ENCODE measurements at regions not wholly inside any gene's neighbourhood (a gene's known extent, or its start where the extent isn't known, plus 50 kb on each side); places are given as distances from the start of the nearest gene placed in this dataset.
A peak's percentile ranks its signal among the peaks of the same experiment; 100 is the strongest.
"Not testable (repeated sequence)": the region's sequence is repeated elsewhere in the genome, so short reads cannot be mapped to it uniquely, and the experiment has no call there.

DNA sequence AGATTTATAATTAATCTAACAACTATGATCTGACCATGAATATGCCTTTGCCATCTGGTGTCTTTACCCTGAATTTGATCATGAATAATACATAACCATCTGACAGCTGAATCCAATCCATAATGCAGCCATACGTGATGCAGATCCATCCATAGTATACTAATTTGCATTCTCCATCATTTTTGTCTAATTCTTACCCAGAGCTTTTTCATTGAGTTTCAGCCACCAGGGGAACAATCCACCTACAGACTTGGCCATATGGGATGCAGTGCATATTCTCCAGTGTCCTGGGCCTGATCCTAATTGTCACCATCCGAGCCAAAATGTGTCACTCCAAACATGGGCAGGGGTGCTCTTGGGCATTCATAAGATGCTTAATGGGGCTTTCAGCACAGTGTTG, 227.2 kb upstream of the CRIM1 start:
- no peak overlapping the region for H3K27ac Mint-ChIP-seq (ENCODE audit: unreplicated experiment)
- H3K27me3 Mint-ChIP-seq (ENCODE audit: low read depth): peaks cover 10% of the 10 kb centered on the region
- TF ChIP-seq, protein P1, sequence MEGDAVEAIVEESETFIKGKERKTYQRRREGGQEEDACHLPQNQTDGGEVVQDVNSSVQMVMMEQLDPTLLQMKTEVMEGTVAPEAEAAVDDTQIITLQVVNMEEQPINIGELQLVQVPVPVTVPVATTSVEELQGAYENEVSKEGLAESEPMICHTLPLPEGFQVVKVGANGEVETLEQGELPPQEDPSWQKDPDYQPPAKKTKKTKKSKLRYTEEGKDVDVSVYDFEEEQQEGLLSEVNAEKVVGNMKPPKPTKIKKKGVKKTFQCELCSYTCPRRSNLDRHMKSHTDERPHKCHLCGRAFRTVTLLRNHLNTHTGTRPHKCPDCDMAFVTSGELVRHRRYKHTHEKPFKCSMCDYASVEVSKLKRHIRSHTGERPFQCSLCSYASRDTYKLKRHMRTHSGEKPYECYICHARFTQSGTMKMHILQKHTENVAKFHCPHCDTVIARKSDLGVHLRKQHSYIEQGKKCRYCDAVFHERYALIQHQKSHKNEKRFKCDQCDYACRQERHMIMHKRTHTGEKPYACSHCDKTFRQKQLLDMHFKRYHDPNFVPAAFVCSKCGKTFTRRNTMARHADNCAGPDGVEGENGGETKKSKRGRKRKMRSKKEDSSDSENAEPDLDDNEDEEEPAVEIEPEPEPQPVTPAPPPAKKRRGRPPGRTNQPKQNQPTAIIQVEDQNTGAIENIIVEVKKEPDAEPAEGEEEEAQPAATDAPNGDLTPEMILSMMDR (IDR thresholded peaks at IDR 0.05): no peak

DNA sequence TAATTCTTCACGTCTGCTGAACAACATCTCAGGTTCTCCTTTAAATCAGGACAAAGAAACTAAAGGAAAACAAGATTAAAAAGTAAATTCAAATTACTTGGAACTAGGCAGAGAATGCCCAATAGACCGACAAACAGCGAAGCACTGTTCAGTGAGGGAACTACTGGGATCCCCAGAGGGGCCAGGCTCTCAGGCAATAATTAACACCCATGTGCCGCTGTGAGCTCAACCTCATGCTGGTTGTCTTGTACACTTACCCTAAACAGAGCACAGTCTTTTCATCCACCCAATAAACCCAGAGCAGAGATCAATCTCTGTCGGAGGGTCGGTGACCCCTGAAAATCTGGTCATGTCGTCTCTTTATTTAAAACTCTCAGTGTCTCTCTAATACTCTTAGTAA, 229.9 kb upstream of the CRIM1 start:
- no peaks in the 10 kb centered on the region for H3K4me1 Mint-ChIP-seq (ENCODE audit: low read depth)
- H3K27me3 Mint-ChIP-seq (ENCODE audit: low read depth): peaks cover 10% of the 10 kb centered on the region
- H3K4me3 Mint-ChIP-seq (ENCODE audit: unreplicated experiment): no peak overlapping the region
- TF ChIP-seq, protein P1 (IDR thresholded peaks at IDR 0.05): no peak
- no peak overlapping the region for H3K27ac Mint-ChIP-seq (ENCODE audit: unreplicated experiment)
- H3K36me3 Mint-ChIP-seq (ENCODE audit: low read depth): no peaks in the 10 kb centered on the region
- no peak for DNase-seq (ENCODE audit: low spot score)
- peaks cover 10% of the 10 kb centered on the region for H3K9me3 Mint-ChIP-seq (ENCODE audit: low read depth)

More for the DNA sequence above, 227.2 kb upstream of the CRIM1 start:
- Mint-ChIP-seq H3K4me1 (ENCODE audit: low read depth) (no peaks in the 10 kb centered on the region), H3K36me3 (ENCODE audit: low read depth) (no peaks in the 10 kb centered on the region), H3K9me3 (ENCODE audit: low read depth) (no peaks in the 10 kb centered on the region), H3K4me3 (ENCODE audit: unreplicated experiment) (no peak overlapping the region)
- DNase-seq (ENCODE audit: low spot score): no peak

DNA sequence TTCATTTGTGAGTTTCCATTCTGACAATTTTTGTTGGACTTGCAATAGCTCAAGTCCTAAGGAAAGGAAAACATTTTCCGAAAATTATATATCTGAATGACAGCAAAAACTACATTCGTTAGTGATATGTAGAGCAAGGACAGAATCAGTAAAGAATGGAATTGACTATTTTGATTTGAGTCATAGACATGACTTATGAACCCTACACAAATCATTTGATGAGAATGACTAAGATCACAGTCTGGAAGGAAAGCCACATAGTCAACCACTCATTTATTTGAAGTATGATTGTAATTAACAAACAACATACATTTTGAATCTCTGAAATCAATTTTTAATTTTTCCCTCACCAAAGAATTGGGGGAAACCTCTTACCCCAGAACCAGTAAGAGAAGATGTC, 231.6 kb upstream of the CRIM1 start:
- Mint-ChIP-seq H3K9me3 (ENCODE audit: low read depth) (peaks cover 16% of the 10 kb centered on the region), H3K27me3 (ENCODE audit: low read depth) (peaks cover 10% of the 10 kb centered on the region), H3K4me3 (ENCODE audit: unreplicated experiment) (no peak overlapping the region), H3K36me3 (ENCODE audit: low read depth) (no peaks in the 10 kb centered on the region), H3K4me1 (ENCODE audit: low read depth) (no peaks in the 10 kb centered on the region), H3K27ac (ENCODE audit: unreplicated experiment) (no peak overlapping the region)
- DNase-seq (ENCODE audit: low spot score): no peak
- TF ChIP-seq, protein P1 (IDR thresholded peaks at IDR 0.05): no peak

DNA sequence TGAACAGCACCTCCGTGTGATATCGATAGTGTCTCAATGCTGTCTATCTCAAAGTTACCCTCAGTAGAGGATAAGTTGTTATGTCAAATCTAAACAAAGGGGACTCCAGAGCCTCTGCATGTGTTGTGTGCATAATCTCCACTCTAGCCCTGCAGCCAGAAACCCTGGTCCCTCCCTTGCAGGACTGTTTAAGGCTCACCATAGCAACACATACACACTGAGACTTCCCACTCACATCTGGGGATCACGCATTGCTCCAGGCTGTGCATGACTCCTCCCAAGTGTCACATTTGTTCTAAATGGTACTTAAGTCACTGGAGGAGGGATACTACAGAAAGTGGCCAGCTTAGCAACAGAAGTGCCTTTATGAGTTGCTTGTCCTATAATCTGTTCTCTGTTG, 258.6 kb upstream of the CRIM1 start:
- TF ChIP-seq, protein P1 (IDR thresholded peaks at IDR 0.05): no peak
- peaks cover 1% of the 10 kb centered on the region for H3K36me3 Mint-ChIP-seq (ENCODE audit: low read depth)
- H3K27ac Mint-ChIP-seq (ENCODE audit: unreplicated experiment): no peak overlapping the region
- H3K4me1 Mint-ChIP-seq (ENCODE audit: low read depth): no peaks in the 10 kb centered on the region
- H3K27me3 Mint-ChIP-seq (ENCODE audit: low read depth): no peaks in the 10 kb centered on the region
- peaks cover 43% of the 10 kb centered on the region for H3K9me3 Mint-ChIP-seq (ENCODE audit: low read depth)
- H3K4me3 Mint-ChIP-seq (ENCODE audit: unreplicated experiment): no peak overlapping the region
- DNase-seq (ENCODE audit: low spot score): no peak

DNA sequence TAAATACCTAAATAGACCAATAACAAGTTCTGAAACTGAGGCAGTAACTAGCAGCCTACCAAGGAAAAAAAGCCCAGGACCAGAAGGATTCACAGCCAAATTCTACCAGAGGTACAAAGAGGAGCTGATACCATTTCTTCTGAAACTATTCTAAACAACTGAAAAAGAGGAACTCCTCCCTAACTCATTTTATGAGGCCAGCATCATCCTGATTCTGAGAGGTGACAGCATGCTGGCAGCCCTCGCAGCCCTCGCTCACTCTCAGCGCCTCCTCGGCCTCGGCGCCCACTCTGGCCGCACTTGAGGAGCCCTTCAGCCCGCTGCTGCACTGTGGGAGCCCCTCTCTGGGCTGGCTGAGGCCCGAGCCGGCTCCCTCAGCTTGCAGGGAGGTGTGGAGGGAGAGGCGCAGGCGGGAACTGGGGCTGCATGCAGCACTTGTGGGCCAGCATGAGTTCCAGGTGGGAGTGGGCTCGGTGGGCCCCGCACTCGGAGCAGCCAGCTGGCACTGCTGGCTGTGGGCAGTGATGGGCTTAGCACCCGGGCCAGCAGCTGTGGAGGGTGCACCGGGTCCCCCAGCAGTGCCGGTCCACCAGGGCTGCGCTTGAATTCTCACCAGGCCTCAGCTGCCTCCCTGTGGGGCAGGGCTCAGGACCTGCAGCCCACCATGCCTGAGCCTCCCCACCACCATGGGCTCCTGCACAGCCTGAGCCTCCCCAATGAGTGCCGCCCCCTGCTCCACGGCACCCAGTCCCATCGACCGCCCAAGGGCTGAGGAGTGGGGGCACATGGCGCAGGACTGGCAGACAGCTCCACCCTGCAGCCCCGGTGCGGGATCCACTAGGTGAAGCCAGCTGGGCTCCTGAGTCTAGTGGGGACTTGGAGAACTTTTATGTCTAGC, 263.5 kb upstream of the CRIM1 start:
- H3K36me3 Mint-ChIP-seq (ENCODE audit: low read depth); H3K27me3 Mint-ChIP-seq (ENCODE audit: low read depth); H3K27ac Mint-ChIP-seq (ENCODE audit: unreplicated experiment); H3K4me1 Mint-ChIP-seq (ENCODE audit: low read depth); H3K4me3 Mint-ChIP-seq (ENCODE audit: unreplicated experiment): not testable (repeated sequence)
- H3K9me3 Mint-ChIP-seq (ENCODE audit: low read depth): peaks cover 36% of the 10 kb centered on the region
- peak; percentile 85 for DNase-seq (ENCODE audit: low spot score)
